ENCODE measurements at regions not wholly inside any gene's neighbourhood (a gene's known extent, or its start where the extent isn't known, plus 50 kb on each side); places are given as distances from the start of the nearest gene placed in this dataset.

DNA sequence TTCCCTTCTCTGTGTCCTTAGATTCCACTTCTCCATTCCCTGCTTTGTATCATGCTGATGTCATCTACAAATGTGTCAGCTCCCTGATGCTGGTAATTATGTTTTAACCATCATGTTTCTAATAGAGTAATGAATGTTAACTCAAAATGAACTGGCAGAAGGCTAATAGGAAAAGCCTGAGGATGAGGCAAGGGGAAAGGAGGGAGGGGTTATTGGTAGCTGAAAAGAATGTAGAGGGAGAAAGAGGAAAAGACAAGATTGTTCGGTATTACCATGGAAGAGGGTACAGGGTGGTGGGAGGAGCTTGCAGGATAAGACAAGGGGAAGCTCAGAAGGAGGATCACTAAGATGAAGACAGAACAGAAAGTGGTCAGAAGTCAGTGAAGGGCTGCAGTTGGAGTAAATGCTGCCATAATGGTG, 150.9 kb downstream of the ZC3H11B start:
- TF ChIP-seq CTCF (optimal IDR thresholded peaks at IDR 0.05 in 1 of 3, IDR thresholded peaks at IDR 0.05 in 1 of 3, conservative IDR thresholded peaks at IDR 0.05 in 1 of 3; ENCODE audit: extremely low read depth in 1 of 3, insufficient read depth in 2 of 3, low read length in 3 of 3) (no peak), EZH2 (IDR thresholded peaks at IDR 0.05; ENCODE audit: low read length) (no peak)
